Neuron (in vitro differentiated cells): ENCODE measurements at regions not wholly inside any gene's neighbourhood (a gene's known extent, or its start where the extent isn't known, plus 50 kb on each side); places are given as distances from the start of the nearest gene placed in this dataset.

Experiments used
- H2AFZ ChIP-seq: one replicate; pipeline ENCODE4 v1.6.1; 2013; ENCODE audit warnings: low read depth, mild to moderate bottlenecking, inconsistent platforms, low read length, moderate library complexity
- H3K27me3 ChIP-seq: one replicate; pipeline ENCODE4 v1.6.1; 2013; ENCODE audit warnings: low read length; ENCODE audit not compliant: insufficient read depth
- H3K36me3 ChIP-seq: one replicate; pipeline ENCODE4 v1.6.1; 2013; ENCODE audit warnings: low read length; ENCODE audit not compliant: insufficient read depth
- H3K4me1 ChIP-seq: one replicate; pipeline ENCODE4 v1.6.1; 2013; ENCODE audit warnings: low read length; ENCODE audit not compliant: insufficient read depth
- H3K4me3 ChIP-seq: 2 replicates; pipeline ENCODE4 v1.5.1; 2013; ENCODE audit warnings: mild to moderate bottlenecking, low read length, moderate library complexity
- H3K9me3 ChIP-seq: one replicate; pipeline ENCODE4 v1.6.1; 2013; ENCODE audit warnings: low read length

DNA sequence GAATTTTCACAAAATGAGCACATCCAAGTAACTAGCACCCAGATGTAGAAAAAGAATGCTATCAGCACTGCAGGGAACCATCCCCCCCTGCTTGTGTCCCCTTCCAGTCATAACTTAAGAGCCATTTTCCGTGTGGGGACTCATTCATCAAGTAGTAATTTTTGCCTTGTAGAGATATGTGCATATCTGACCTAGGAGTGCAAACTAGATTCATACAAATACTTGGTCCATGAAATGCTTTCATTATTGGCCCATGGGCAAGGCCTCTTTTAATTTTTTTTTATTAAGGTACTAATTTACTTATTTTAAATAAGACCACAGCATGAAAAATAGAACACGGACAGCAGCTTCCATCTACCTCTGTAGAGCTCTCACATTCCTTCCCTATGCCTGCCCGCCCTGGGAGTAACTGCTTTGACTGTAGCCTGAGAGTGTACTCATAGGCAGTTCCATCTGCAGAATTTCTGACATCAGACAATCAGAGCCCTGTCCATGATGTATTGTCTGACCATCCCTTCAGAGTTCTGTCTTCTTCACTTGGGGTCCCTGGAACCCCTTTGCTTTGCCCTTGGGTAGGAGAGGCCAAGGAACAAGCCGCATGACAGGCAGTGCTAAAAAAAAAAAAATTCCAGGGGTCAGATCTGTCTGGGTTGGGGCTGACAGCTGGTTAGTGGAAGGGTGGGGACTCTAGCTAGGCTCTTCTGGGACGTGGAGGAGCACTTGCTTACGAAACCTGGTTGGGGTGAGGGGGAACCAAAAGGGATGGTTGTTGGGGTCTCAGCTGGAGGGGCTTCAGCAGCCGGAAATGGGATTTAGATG, 131.7 kb downstream of the C12orf75 start:
- H3K27me3 ChIP-seq = no peaks in the 10 kb centered on the region
- H3K4me3 ChIP-seq = no peak overlapping the region
- peaks cover 7% of the 10 kb centered on the region for H3K4me1 ChIP-seq
- H3K36me3 ChIP-seq = no peaks in the 10 kb centered on the region
- no peak overlapping the region for H2AFZ ChIP-seq
- no peaks in the 10 kb centered on the region for H3K9me3 ChIP-seq

GRCh38 chr12:105462831-105463230, 132.3 kb downstream of the C12orf75 start:
- Histone ChIP-seq H3K27me3 (no peaks in the 10 kb centered on the region), H3K36me3 (no peaks in the 10 kb centered on the region), H2AFZ (no peak overlapping the region), H3K4me1 (peaks cover 12% of the 10 kb centered on the region), H3K4me3 (no peak overlapping the region), H3K9me3 (no peaks in the 10 kb centered on the region)

DNA sequence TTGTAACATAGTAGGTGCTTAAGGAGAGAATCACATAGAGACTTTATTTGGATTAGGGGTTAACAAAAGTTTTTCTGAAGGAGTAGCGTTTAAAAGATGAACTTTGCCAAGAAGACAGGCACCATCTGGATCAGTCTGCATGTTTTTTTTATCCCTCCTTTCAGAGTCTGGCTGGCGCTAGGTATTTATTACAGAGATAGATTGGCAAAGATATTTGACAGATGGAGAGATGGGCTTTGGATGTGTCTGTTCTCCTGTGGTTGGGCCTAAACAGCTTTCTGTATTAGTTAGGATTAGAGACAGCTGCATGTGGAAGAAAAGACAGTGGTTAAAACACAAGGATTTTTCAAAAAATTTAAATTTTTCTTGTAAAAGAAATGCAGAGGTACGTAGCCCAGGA, 133.9 kb downstream of the C12orf75 start:
- no peaks in the 10 kb centered on the region for H3K9me3 ChIP-seq
- H3K27me3 ChIP-seq = no peaks in the 10 kb centered on the region
- H3K4me1 ChIP-seq = peaks cover 12% of the 10 kb centered on the region
- H2AFZ ChIP-seq = no peak overlapping the region
- no peaks in the 10 kb centered on the region for H3K36me3 ChIP-seq
- H3K4me3 ChIP-seq = no peak overlapping the region

DNA sequence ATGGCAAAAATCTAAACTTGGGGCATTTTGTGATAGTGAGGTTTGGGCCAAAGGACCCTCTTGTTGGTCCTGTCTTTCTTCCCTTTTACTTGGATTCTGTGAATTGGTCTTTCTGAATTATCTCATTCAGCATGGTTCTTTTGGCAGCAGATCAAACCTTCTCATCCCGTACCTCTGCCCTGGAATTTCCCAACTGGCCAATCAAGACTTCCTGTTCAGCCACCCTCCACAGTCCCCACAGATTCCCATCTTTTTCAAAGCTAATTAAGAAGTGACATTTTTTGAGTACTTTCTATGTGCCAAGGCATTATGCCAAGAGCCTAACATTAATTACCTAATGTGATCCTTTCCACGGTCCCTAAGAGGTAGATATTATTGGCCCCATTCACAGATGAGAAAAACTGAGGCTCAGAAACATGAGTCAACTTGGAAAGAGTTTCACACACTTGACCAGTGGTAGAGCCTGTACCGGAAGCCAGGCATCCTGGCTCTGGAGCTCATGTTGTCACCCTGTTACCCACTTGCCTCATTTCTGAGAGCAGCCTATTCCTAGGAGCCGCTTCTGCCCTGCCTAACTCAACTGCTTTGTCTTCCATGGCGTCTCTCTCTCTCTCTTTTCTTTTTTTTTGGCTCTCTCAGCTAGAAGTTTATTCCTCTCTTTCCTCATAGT, 135.9 kb downstream of the C12orf75 start:
- H3K36me3 ChIP-seq = no peaks in the 10 kb centered on the region
- peaks cover 12% of the 10 kb centered on the region for H3K4me1 ChIP-seq
- no peaks in the 10 kb centered on the region for H3K27me3 ChIP-seq
- no peak overlapping the region for H3K4me3 ChIP-seq
- H3K9me3 ChIP-seq = no peaks in the 10 kb centered on the region
- no peak overlapping the region for H2AFZ ChIP-seq

GRCh38 chr12:105466901-105467598, 136.6 kb downstream of the C12orf75 start:
- H2AFZ ChIP-seq = no peak overlapping the region
- no peak overlapping the region for H3K4me3 ChIP-seq
- H3K36me3 ChIP-seq = no peaks in the 10 kb centered on the region
- H3K27me3 ChIP-seq = no peaks in the 10 kb centered on the region
- peaks cover 12% of the 10 kb centered on the region for H3K4me1 ChIP-seq
- H3K9me3 ChIP-seq = no peaks in the 10 kb centered on the region

DNA sequence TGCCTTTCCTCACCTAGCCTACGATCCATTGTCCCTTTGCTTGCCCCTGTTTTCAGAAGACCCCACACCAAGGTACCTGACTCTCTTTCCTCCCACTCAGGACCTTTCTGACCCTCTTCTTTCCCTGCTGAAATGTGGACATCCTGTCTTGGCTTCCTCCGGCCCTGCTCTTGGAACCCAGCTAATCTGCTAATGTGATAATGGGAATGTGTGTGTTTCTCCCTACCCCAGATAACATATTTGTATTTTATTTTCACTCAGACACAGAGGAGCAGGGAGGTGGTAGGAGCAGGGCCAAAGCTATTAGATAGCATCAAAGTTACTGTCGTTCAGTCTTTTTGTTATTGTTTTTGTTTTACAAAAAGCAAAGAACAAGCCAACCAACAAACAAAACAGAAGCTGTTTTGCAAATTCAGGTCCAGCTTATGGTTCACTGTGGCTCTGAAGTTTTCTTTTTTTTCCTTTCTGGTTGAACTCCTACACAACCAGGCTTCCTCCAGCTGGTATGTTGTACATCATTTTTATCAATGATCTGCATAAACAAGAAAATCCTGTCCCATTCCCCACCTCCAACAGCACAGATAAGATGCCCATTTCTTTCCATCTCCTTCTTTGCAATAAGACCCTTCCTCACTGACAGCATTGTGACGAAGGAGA, 137.3 kb downstream of the C12orf75 start:
- Histone ChIP-seq H3K36me3 (no peaks in the 10 kb centered on the region), H2AFZ (no peak overlapping the region), H3K4me1 (peaks cover 12% of the 10 kb centered on the region), H3K4me3 (no peak overlapping the region), H3K27me3 (no peaks in the 10 kb centered on the region), H3K9me3 (no peaks in the 10 kb centered on the region)

DNA sequence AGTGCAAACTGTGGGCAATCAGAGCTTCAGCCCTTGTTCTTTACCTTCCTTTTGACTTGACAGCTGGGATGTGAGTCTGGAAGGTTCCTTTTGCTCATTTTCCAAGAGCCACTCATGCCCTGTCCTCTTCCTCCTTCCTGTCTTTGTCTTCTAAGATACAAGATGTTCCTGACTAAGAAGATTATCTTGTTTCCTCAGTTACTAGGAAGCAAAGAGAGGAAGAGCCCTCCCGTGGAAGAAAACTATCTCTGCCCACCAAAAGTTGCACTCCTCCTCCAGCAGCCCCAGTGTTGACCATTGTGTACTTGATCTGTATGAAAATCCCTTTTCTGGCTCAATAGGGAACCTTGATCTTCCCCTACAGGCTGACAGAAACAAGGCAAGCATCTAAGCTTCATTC, 138.0 kb downstream of the C12orf75 start:
- peaks cover 12% of the 10 kb centered on the region for H3K4me1 ChIP-seq
- H3K36me3 ChIP-seq = no peaks in the 10 kb centered on the region
- no peaks in the 10 kb centered on the region for H3K9me3 ChIP-seq
- H2AFZ ChIP-seq = no peak overlapping the region
- H3K27me3 ChIP-seq = no peaks in the 10 kb centered on the region
- no peak overlapping the region for H3K4me3 ChIP-seq

GRCh38 chr12:105469211-105469610, 138.7 kb downstream of the C12orf75 start:
- Histone ChIP-seq H3K4me1 (peaks cover 12% of the 10 kb centered on the region), H3K4me3 (no peak overlapping the region), H2AFZ (no peak overlapping the region), H3K27me3 (no peaks in the 10 kb centered on the region), H3K9me3 (no peaks in the 10 kb centered on the region), H3K36me3 (no peaks in the 10 kb centered on the region)

- Histone ChIP-seq H3K4me1 (peaks cover 12% of the 10 kb centered on the region), H3K9me3 (no peaks in the 10 kb centered on the region), H3K36me3 (no peaks in the 10 kb centered on the region), H2AFZ (no peak overlapping the region), H3K27me3 (no peaks in the 10 kb centered on the region), H3K4me3 (no peak overlapping the region)
These were observed 139.2 kb downstream of the C12orf75 start for GRCh38 chr12:105469701-105470100.

- no peak overlapping the region for H3K4me3 ChIP-seq
These were observed 139.6 kb downstream of the C12orf75 start for GRCh38 chr12:105470102-105470501.

DNA sequence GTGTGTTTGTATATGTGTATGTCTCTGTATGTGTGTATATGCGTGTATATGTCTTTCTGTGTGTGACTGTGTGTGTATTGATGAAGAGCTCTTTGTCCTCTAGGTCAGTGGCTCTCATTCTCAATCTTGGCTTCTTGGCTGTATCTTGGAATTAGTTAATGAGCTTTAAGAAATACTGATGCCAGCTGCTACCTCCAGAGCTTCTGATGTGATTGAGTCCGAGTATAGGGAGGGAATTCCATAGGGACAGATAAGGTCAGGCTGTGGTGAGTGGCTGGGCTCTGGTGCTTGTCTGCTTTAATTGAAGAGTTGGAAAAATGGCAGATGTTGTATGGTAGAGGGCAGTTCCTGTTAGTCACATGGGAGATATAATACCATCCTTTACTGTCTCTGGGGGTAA, 140.1 kb downstream of the C12orf75 start:
- Histone ChIP-seq H3K36me3 (no peaks in the 10 kb centered on the region), H3K27me3 (no peaks in the 10 kb centered on the region), H3K4me3 (no peak overlapping the region), H2AFZ (no peak overlapping the region), H3K9me3 (no peaks in the 10 kb centered on the region), H3K4me1 (peaks cover 12% of the 10 kb centered on the region)

More at GRCh38 chr12:105470102-105470501, 139.6 kb downstream of the C12orf75 start:
- H3K27me3 ChIP-seq = no peaks in the 10 kb centered on the region
- H3K36me3 ChIP-seq = no peaks in the 10 kb centered on the region
- H3K9me3 ChIP-seq = no peaks in the 10 kb centered on the region
- no peak overlapping the region for H2AFZ ChIP-seq
- peaks cover 12% of the 10 kb centered on the region for H3K4me1 ChIP-seq

- no peak overlapping the region for H3K4me3 ChIP-seq
- no peak overlapping the region for H2AFZ ChIP-seq
- H3K27me3 ChIP-seq = no peaks in the 10 kb centered on the region
- peaks cover 8% of the 10 kb centered on the region for H3K4me1 ChIP-seq
- H3K36me3 ChIP-seq = no peaks in the 10 kb centered on the region
- no peaks in the 10 kb centered on the region for H3K9me3 ChIP-seq
These were observed 144.2 kb downstream of the C12orf75 start for GRCh38 chr12:105474672-105475071.

- no peaks in the 10 kb centered on the region for H3K9me3 ChIP-seq
- H3K36me3 ChIP-seq = no peaks in the 10 kb centered on the region
- peaks cover 23% of the 10 kb centered on the region for H3K4me1 ChIP-seq
- H3K4me3 ChIP-seq = no peak overlapping the region
- no peaks in the 10 kb centered on the region for H3K27me3 ChIP-seq
- no peak overlapping the region for H2AFZ ChIP-seq
These were observed 146.1 kb downstream of the C12orf75 start for GRCh38 chr12:105476616-105477015.
